SK-N-SH treated with all-trans-retinoic acid at 6 μM for 48 hours (cell line): ENCODE measurements at regions not wholly inside any gene's neighbourhood (a gene's known extent, or its start where the extent isn't known, plus 50 kb on each side); places are given as distances from the start of the nearest gene placed in this dataset.

ENCODE experiments used
- ATAC-seq: fragments of 200-7000 bp; cut with Tn5 transposase; 3 replicates; pipeline ENCODE4 v1.9.1; 2020; ENCODE audit warnings: mild to moderate bottlenecking, moderate library complexity
- ARNTL ChIP-seq: fragments of 450-650 bp; formaldehyde crosslinking; IDR thresholded peaks from 2 replicates; pipeline ENCODE4 v1.5.0; 2020; ENCODE audit warnings: low read depth, mild to moderate bottlenecking, moderate library complexity, borderline replicate concordance
- BACH2 ChIP-seq: fragments of 250-450 bp; sonication (Bioruptor Pico); IDR thresholded peaks from 2 replicates; pipeline ENCODE4 v1.9.0; 2021; ENCODE audit warnings: mild to moderate bottlenecking, borderline replicate concordance
- CSDC2 ChIP-seq: fragments of 250-450 bp; sonication (Bioruptor Pico); IDR thresholded peaks from 2 replicates; pipeline ENCODE4 v1.5.0; 2020; ENCODE audit warnings: mild to moderate bottlenecking, moderate library complexity
- ESRRG ChIP-seq: fragments of 250-450 bp; sonication (Bioruptor Pico); IDR thresholded peaks from 2 replicates; pipeline ENCODE4 v1.6.1; 2021; ENCODE audit warnings: mild to moderate bottlenecking
- GLIS3 ChIP-seq: fragments of 250-450 bp; sonication (Bioruptor Pico); IDR thresholded peaks from 2 replicates; pipeline ENCODE4 v1.5.0; 2020; ENCODE audit warnings: mild to moderate bottlenecking, moderate library complexity
- ISL1 ChIP-seq: fragments of 250-450 bp; sonication (Bioruptor Pico); IDR thresholded peaks from 2 replicates; pipeline ENCODE4 v2.1.2; 2022; ENCODE audit warnings: mild to moderate bottlenecking, moderate library complexity
- OSR1 ChIP-seq: fragments of 250-450 bp; sonication (Bioruptor Pico); IDR thresholded peaks from 2 replicates; pipeline ENCODE4 v1.8.0; 2022; ENCODE audit warnings: moderate library complexity, mild to moderate bottlenecking, inconsistent platforms
- PPARA ChIP-seq: fragments of 250-450 bp; sonication (Bioruptor Pico); IDR thresholded peaks from 2 replicates; pipeline ENCODE4 v1.5.0; 2020; ENCODE audit warnings: mild to moderate bottlenecking, borderline replicate concordance
- RARB ChIP-seq: fragments of 250-450 bp; sonication (Bioruptor Pico); IDR thresholded peaks from 2 replicates; pipeline ENCODE4 v1.8.0; 2021; ENCODE audit warnings: mild to moderate bottlenecking, moderate library complexity
- SNAI2 ChIP-seq: fragments of 250-450 bp; sonication (Bioruptor Pico); IDR thresholded peaks from 2 replicates; pipeline ENCODE4 v1.5.0; 2020; ENCODE audit warnings: mild to moderate bottlenecking, moderate library complexity
- TCF4 ChIP-seq: fragments of 250-450 bp; sonication (Bioruptor Pico); IDR thresholded peaks from 2 replicates; pipeline ENCODE4 v1.8.0; 2021; ENCODE audit warnings: mild to moderate bottlenecking, moderate library complexity, borderline replicate concordance
- TOX ChIP-seq: fragments of 250-450 bp; sonication (Bioruptor Pico); IDR thresholded peaks from 2 replicates; pipeline ENCODE4 v1.8.0; 2021; ENCODE audit warnings: mild to moderate bottlenecking, moderate library complexity, borderline replicate concordance
- ZC3H10 ChIP-seq: fragments of 250-450 bp; sonication (Bioruptor Pico); IDR thresholded peaks from 2 replicates; pipeline ENCODE4 v1.5.1; 2021; ENCODE audit warnings: mild to moderate bottlenecking, moderate library complexity
- ZFP3 ChIP-seq: fragments of 250-450 bp; sonication (Bioruptor Pico); IDR thresholded peaks from 2 replicates; pipeline ENCODE4 v1.5.0; 2020; ENCODE audit warnings: mild to moderate bottlenecking, moderate library complexity
- ZNF565 ChIP-seq: fragments of 450-650 bp; formaldehyde crosslinking; conservative IDR thresholded peaks from 2 replicates; pipeline ENCODE4 v1.5.0; 2020; ENCODE audit warnings: low read depth, mild to moderate bottlenecking, moderate library complexity
- ZNF70 ChIP-seq: fragments of 450-650 bp; formaldehyde crosslinking; IDR thresholded peaks from 2 replicates; pipeline ENCODE4 v1.5.0; 2020; ENCODE audit warnings: mild to moderate bottlenecking, moderate library complexity
- ZNF8 ChIP-seq: fragments of 450-650 bp; formaldehyde crosslinking; IDR thresholded peaks from 2 replicates; pipeline ENCODE4 v1.5.0; 2020; ENCODE audit warnings: mild to moderate bottlenecking, moderate library complexity
- TF ChIP-seq, protein P1 (sequence below): fragments of 250-450 bp; sonication (Bioruptor Pico); IDR thresholded peaks from 2 replicates; pipeline ENCODE4 v1.5.1; 2021; ENCODE audit warnings: mild to moderate bottlenecking, moderate library complexity
- TF ChIP-seq, protein P2 (sequence below): fragments of 250-450 bp; sonication (Bioruptor Pico); IDR thresholded peaks from 2 replicates; pipeline ENCODE4 v1.5.0; 2020; ENCODE audit warnings: mild to moderate bottlenecking, moderate library complexity
- TF ChIP-seq, protein P3 (sequence below): fragments of 250-450 bp; sonication (Bioruptor Pico); IDR thresholded peaks from 2 replicates; pipeline ENCODE4 v1.8.0; 2020; ENCODE audit warnings: mild to moderate bottlenecking, moderate library complexity, borderline replicate concordance
- TF ChIP-seq, protein P4 (sequence below): fragments of 250-450 bp; sonication (Bioruptor Pico); IDR thresholded peaks from 2 replicates; pipeline ENCODE4 v1.5.1; 2020; ENCODE audit warnings: low read depth, mild to moderate bottlenecking, moderate library complexity

DNA sequence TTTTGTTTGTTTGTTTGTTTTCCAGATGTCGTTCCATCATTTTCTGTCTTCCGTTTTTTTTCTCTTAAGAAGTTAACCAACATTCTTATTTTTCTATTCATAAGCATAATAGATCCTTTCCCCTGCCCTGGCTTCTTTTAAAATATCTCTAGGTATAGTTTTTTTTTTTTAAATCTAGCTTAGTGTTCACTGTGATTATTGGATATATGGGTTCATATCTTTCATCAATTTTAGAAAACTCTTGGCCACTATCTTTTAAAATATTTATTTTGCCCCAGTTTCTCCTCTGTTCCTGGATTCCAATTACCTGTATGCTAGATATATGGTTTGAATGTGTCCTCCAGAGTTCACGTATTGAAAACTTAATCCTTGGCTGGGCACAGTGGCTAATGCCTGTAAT lies 59.6 kb downstream of the GSX2 start:
- ATAC-seq = no peak
- TF ChIP-seq ARNTL (CRISPR knock-in tag) (no peak), TOX (CRISPR knock-in tag) (no peak), GLIS3 (CRISPR knock-in tag) (no peak), TCF4 (no peak), RARB (CRISPR knock-in tag) (no peak), ZC3H10 (CRISPR knock-in tag) (no peak), CSDC2 (CRISPR knock-in tag) (no peak), OSR1 (CRISPR knock-in tag) (no peak), SNAI2 (CRISPR knock-in tag) (no peak), ISL1 (CRISPR knock-in tag) (no peak), PPARA (CRISPR knock-in tag) (no peak), ZNF565 (CRISPR knock-in tag) (no peak), ZFP3 (CRISPR knock-in tag) (no peak), ZNF8 (CRISPR knock-in tag) (no peak), ZNF70 (CRISPR knock-in tag) (no peak)
- TF ChIP-seq, protein P1, sequence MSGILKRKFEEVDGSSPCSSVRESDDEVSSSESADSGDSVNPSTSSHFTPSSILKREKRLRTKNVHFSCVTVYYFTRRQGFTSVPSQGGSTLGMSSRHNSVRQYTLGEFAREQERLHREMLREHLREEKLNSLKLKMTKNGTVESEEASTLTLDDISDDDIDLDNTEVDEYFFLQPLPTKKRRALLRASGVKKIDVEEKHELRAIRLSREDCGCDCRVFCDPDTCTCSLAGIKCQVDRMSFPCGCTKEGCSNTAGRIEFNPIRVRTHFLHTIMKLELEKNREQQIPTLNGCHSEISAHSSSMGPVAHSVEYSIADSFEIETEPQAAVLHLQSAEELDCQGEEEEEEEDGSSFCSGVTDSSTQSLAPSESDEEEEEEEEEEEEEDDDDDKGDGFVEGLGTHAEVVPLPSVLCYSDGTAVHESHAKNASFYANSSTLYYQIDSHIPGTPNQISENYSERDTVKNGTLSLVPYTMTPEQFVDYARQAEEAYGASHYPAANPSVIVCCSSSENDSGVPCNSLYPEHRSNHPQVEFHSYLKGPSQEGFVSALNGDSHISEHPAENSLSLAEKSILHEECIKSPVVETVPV = no peak
- TF ChIP-seq, protein P2, sequence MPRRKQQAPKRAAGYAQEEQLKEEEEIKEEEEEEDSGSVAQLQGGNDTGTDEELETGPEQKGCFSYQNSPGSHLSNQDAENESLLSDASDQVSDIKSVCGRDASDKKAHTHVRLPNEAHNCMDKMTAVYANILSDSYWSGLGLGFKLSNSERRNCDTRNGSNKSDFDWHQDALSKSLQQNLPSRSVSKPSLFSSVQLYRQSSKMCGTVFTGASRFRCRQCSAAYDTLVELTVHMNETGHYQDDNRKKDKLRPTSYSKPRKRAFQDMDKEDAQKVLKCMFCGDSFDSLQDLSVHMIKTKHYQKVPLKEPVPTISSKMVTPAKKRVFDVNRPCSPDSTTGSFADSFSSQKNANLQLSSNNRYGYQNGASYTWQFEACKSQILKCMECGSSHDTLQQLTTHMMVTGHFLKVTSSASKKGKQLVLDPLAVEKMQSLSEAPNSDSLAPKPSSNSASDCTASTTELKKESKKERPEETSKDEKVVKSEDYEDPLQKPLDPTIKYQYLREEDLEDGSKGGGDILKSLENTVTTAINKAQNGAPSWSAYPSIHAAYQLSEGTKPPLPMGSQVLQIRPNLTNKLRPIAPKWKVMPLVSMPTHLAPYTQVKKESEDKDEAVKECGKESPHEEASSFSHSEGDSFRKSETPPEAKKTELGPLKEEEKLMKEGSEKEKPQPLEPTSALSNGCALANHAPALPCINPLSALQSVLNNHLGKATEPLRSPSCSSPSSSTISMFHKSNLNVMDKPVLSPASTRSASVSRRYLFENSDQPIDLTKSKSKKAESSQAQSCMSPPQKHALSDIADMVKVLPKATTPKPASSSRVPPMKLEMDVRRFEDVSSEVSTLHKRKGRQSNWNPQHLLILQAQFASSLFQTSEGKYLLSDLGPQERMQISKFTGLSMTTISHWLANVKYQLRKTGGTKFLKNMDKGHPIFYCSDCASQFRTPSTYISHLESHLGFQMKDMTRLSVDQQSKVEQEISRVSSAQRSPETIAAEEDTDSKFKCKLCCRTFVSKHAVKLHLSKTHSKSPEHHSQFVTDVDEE (CRISPR knock-in tag) = no peak

DNA sequence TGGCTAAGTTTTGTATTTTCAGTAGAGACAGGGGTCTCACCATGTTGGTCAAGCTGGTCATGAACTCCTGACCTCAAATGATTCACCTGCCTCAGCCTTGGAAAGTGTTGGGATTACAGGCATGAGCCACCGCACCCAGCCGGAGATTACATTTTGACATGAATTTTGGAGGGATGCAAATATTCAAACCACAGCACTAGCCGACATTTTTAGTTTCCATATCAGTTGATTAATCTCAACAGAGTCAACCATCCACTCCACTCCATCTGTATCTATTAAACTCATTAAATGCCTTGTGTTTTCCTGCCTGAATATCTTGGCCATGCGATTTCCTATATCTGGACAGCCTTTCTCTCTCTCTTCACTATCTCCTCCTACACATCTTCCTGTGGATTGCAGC lies 64.1 kb upstream of the PDGFRA start:
- peak; percentile 83 for ATAC-seq

DNA sequence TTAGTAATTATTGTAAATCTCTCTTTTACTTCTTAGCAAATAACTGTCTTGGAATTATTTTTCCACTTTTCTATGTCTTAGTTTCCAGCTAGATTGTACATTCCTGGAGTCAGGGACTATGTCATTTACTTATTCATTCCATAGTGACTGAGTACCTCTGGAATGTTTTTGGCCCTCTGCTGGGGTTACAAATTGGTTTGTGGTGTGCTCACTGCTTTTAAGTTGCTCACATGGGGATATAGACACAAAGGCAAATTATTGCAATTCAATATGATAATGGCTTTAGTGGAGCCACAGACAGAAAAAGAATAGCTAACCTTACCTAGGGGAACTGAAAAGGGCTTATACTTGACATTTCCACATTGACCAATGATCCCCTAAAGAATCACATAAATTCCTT lies 63.7 kb upstream of the PDGFRA start:
- TF ChIP-seq, protein P3, sequence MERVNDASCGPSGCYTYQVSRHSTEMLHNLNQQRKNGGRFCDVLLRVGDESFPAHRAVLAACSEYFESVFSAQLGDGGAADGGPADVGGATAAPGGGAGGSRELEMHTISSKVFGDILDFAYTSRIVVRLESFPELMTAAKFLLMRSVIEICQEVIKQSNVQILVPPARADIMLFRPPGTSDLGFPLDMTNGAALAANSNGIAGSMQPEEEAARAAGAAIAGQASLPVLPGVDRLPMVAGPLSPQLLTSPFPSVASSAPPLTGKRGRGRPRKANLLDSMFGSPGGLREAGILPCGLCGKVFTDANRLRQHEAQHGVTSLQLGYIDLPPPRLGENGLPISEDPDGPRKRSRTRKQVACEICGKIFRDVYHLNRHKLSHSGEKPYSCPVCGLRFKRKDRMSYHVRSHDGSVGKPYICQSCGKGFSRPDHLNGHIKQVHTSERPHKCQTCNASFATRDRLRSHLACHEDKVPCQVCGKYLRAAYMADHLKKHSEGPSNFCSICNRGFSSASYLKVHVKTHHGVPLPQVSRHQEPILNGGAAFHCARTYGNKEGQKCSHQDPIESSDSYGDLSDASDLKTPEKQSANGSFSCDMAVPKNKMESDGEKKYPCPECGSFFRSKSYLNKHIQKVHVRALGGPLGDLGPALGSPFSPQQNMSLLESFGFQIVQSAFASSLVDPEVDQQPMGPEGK = peak; percentile 55; the same call in 1 of the 2 replicates
- TF ChIP-seq ISL1 (CRISPR knock-in tag) = peak; percentile 90
- TF ChIP-seq, protein P4, sequence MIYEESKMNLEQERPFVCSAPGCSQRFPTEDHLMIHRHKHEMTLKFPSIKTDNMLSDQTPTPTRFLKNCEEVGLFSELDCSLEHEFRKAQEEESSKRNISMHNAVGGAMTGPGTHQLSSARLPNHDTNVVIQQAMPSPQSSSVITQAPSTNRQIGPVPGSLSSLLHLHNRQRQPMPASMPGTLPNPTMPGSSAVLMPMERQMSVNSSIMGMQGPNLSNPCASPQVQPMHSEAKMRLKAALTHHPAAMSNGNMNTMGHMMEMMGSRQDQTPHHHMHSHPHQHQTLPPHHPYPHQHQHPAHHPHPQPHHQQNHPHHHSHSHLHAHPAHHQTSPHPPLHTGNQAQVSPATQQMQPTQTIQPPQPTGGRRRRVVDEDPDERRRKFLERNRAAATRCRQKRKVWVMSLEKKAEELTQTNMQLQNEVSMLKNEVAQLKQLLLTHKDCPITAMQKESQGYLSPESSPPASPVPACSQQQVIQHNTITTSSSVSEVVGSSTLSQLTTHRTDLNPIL (CRISPR knock-in tag) = 0 out of 2 replicates have a peak, but pooled peaks have one; percentile 73
- TF ChIP-seq TOX (CRISPR knock-in tag) = no peak
- TF ChIP-seq OSR1 (CRISPR knock-in tag) = no peak
- TF ChIP-seq, all 23 proteins: peak for 3
- ATAC-seq = peak; percentile 99

More for the DNA sequence above, 64.1 kb upstream of the PDGFRA start:
- no peak for TF ChIP-seq ESRRG (CRISPR knock-in tag)
- TF ChIP-seq ARNTL (CRISPR knock-in tag) = no peak
- no peak for TF ChIP-seq CSDC2 (CRISPR knock-in tag)
- no peak for TF ChIP-seq ZNF70 (CRISPR knock-in tag)
- no peak for TF ChIP-seq SNAI2 (CRISPR knock-in tag)
- no peak for TF ChIP-seq ZNF8 (CRISPR knock-in tag)
- TF ChIP-seq BACH2 (CRISPR knock-in tag) = no peak
- no peak for TF ChIP-seq PPARA (CRISPR knock-in tag)
- TF ChIP-seq, protein P2 (CRISPR knock-in tag) = no peak
- no peak for TF ChIP-seq ZNF565 (CRISPR knock-in tag)
